K562 (cell line): ENCODE measurements at regions not wholly inside any gene's neighbourhood (a gene's known extent, or its start where the extent isn't known, plus 50 kb on each side); places are given as distances from the start of the nearest gene placed in this dataset.

Experiments
- CTCF ChIP-seq, 3 experiments: IDR thresholded peaks in 2 of 3; conservative IDR thresholded peaks in 1 of 3; 2 replicates each; pipeline ENCODE4 v1.5.1; 2011 to 2012; ENCODE audit warnings: low read length in 3 of 3, mild to moderate bottlenecking in 3 of 3, control low read depth in 2 of 3, improper control_type of control experiment in 1 of 3, inconsistent platforms in 1 of 3, low read depth in 1 of 3, mixed read lengths in 1 of 3, moderate library complexity in 1 of 3; ENCODE audit not compliant: insufficient read depth in 2 of 3
- EP400 ChIP-seq: fragments of 450-650 bp; IDR thresholded peaks from 2 replicates; pipeline ENCODE4 v1.6.1; 2017; ENCODE audit warnings: antibody characterized with exemption, mild to moderate bottlenecking, moderate library complexity
- FOXO4 ChIP-seq: fragments of 450-650 bp; formaldehyde crosslinking; IDR thresholded peaks from 2 replicates; pipeline ENCODE4 v1.4.0; 2020; ENCODE audit warnings: mild to moderate bottlenecking, moderate library complexity

DNA sequence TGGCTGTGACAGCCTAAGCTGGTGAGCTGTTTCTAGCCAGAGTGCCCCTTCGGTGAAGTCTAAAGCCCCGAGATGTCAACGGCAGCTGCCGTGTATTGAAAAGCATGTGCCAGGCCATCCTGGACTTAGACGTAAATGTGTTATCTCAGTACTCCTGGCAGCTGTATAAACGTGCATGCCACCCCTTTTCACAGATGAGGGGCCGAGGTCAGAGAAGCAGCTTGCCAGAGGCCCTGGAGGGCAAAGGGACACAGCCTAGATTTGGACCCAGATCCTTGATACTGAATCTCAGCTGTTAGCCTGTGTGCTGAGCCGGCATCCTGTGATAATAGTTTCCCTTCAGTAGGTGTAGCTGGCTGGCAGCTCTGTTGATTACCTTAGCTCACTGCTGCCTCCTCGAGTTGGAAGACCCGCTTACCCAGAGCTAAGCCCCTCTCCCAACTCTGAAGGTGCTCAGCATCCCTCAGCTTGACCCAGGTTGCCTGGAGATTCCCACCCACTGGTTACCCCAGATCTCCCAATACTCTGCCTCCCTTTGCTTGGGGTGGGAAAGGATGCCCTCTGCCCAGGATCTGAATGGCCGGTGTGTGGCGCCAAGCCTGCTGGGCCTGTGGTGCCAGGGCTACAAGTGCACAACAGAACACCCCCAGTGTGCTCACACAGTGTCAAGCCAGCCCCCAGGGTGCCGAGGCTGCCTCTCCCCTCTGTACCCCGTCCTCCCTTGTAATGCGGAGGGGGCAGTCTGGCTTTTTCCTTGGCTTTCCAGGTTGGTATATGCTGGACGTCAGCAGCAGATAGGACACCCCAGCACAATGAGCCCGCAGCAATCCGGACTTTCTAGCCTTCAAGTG is 59.8 kb upstream of the WNT7B start:
- peak in 2 of 3 experiments; percentile 49 to 65; a peak in 4 of 6 replicates for TF ChIP-seq CTCF (IDR thresholded peaks at IDR 0.05 in 2 of 3, conservative IDR thresholded peaks at IDR 0.05 in 1 of 3; ENCODE audit: insufficient read depth in 2 of 3, low read depth in 1 of 3, low read length in 3 of 3)
- no peak for TF ChIP-seq FOXO4 (CRISPR knock-in tag)
- TF ChIP-seq EP400: no peak
